ENCODE measurements at regions not wholly inside any gene's neighbourhood (a gene's known extent, or its start where the extent isn't known, plus 50 kb on each side); places are given as distances from the start of the nearest gene placed in this dataset.
A peak's percentile ranks its signal among the peaks of the same experiment; 100 is the strongest.

- Histone ChIP-seq H4K8ac (ENCODE audit: extremely low read depth, insufficient read depth, low read length) (no peak overlapping the region), H4K91ac (replicated peaks; ENCODE audit: insufficient read length, low read length) (no peak overlapping the region), H2BK20ac (ENCODE audit: low read length) (no peak overlapping the region), H3K9me3 (ENCODE audit: insufficient read depth in 2 of 2, low read depth in 1 of 2, low read length in 1 of 2) (peaks cover 7 to 10% of the 10 kb centered on the region in 2 experiments; a peak in 2 of 4 replicates), H2BK5ac (ENCODE audit: low read depth, low read length) (no peak overlapping the region), H3K4ac (replicated peaks; ENCODE audit: insufficient read length, low read depth, low read length) (no peak overlapping the region), H2BK12ac (ENCODE audit: low read depth, low read length) (no peak overlapping the region), H3K4me2 (ENCODE audit: insufficient read depth in 1 of 2, low read depth in 2 of 2, low read length in 2 of 2) (no peak overlapping the region), H3K4me1 (replicated peaks in 1 of 4; ENCODE audit: control insufficient read depth in 3 of 4, insufficient read depth in 4 of 4, low read length in 3 of 4) (no peaks in the 10 kb centered on the region), H4K5ac (ENCODE audit: insufficient read length, low read depth, low read length) (no peak overlapping the region), H2AK5ac (ENCODE audit: low read depth, low read length) (no peak overlapping the region), H3K4me3 (ENCODE audit: extremely low read depth in 1 of 4, insufficient read depth in 2 of 4, low read depth in 3 of 4, low read length in 4 of 4) (no peak overlapping the region), H3K14ac (ENCODE audit: insufficient read length) (no peak overlapping the region), H2BK120ac (replicated peaks; ENCODE audit: low read depth, low read length) (no peak overlapping the region), H3K27me3 (replicated peaks in 1 of 4; ENCODE audit: control insufficient read depth in 3 of 4, extremely low read depth in 1 of 4, insufficient read depth in 3 of 4, low read length in 3 of 4) (no peaks in the 10 kb centered on the region), H3K56ac (replicated peaks; ENCODE audit: insufficient read length, low read depth, low read length) (no peak overlapping the region), H3K18ac (ENCODE audit: extremely low read depth, low read length) (no peak overlapping the region), H4K20me1 (replicated peaks in 1 of 2; ENCODE audit: control insufficient read depth in 1 of 2, insufficient read depth in 2 of 2, low read length in 2 of 2) (no peaks in the 10 kb centered on the region), H2BK15ac (ENCODE audit: low read length) (no peak overlapping the region), H3K27ac (ENCODE audit: low read depth, low read length) (no peak overlapping the region), H3K79me1 (ENCODE audit: low read depth, low read length) (no peaks in the 10 kb centered on the region), H3K79me2 (ENCODE audit: control insufficient read depth in 1 of 2, insufficient read depth in 2 of 2, low read length in 2 of 2) (no peaks in the 10 kb centered on the region), H3K36me3 (ENCODE audit: control insufficient read depth in 2 of 4, insufficient read depth in 4 of 4, low read length in 3 of 4) (no peaks in the 10 kb centered on the region), H3K23me2 (ENCODE audit: low read depth, low read length) (no peaks in the 10 kb centered on the region), H2AFZ (ENCODE audit: low read length) (peak overlapping the region; percentile 42; the same call in 1 of the 2 replicates), H3K23ac (ENCODE audit: insufficient read length) (no peak overlapping the region), H3K9ac (replicated peaks in 1 of 4; ENCODE audit: extremely low read depth in 1 of 4, low read depth in 3 of 4, low read length in 3 of 4) (no peak overlapping the region)
- 82% methylated on average over 5 of the region's 5 CpGs; no CpG with 5 or more reads in 1 of the 2 experiments for WGBS, 2 experiments (ENCODE audit: extremely low coverage in 1 of 2, insufficient coverage in 1 of 2, insufficient read length in 1 of 2, insufficient replicate concordance in 2 of 2, low coverage in 1 of 2, low lambda C conversion rate in 2 of 2, missing lambda C conversion rate in 1 of 2)
- no peak for FAIRE-seq
- ChIA-PET CTCF (ENCODE audit: partially characterized antibody) (interaction anchor here (0.5 to 2.2 kb wide), 29 partner anchors 9 to 1644 kb away, joined by 3 to 14 read pairs (median 4); no protein-coding TSS in a partner anchor), POLR2A (ENCODE audit: partially characterized antibody) (no interaction called here)
- DNase-seq (ENCODE audit: low read depth in 1 of 2, low spot score in 2 of 2), result no peak
- no peak for TF ChIP-seq RXRA (IDR thresholded peaks at IDR 0.05; ENCODE audit: insufficient read depth, low read depth, low read length)
- no peak for TF ChIP-seq CHD2 (IDR thresholded peaks at IDR 0.05; ENCODE audit: low read length)
- TF ChIP-seq RAD21 (IDR thresholded peaks at IDR 0.05 in 1 of 2, conservative IDR thresholded peaks at IDR 0.05 in 1 of 2; ENCODE audit: low read depth in 2 of 2, low read length in 2 of 2), result no peak
- no peak for TF ChIP-seq TAF7 (optimal IDR thresholded peaks at IDR 0.05; ENCODE audit: borderline replicate concordance, low read depth, low read length)
- TF ChIP-seq JUN (IDR thresholded peaks at IDR 0.05; ENCODE audit: low read depth, low read length), result no peak
- TF ChIP-seq RBBP5 (IDR thresholded peaks at IDR 0.05; ENCODE audit: borderline replicate concordance, low read depth, low read length), result no peak
- no peak for TF ChIP-seq POLR2A (IDR thresholded peaks at IDR 0.05; ENCODE audit: control extremely low read depth in 1 of 2, low read depth in 2 of 2, low read length in 2 of 2)
- no peak for TF ChIP-seq MAFK (IDR thresholded peaks at IDR 0.05; ENCODE audit: low read depth, low read length)
- no peak for TF ChIP-seq SIRT6 (IDR thresholded peaks at IDR 0.05; ENCODE audit: low read length)
These were observed 217.5 kb downstream of the POLR1F start for GRCh38 chr7:19491371-19491770.

Measured in H1 (cell line).